HG03565 (cell line): ENCODE measurements at regions not wholly inside any gene's neighbourhood (a gene's known extent, or its start where the extent isn't known, plus 50 kb on each side); places are given as distances from the start of the nearest gene placed in this dataset.
"Not testable (repeated sequence)": the region's sequence is repeated elsewhere in the genome, so short reads cannot be mapped to it uniquely, and the experiment has no call there.

Experiments
- ATAC-seq: cut with Tn5 transposase; IDR thresholded peaks from one replicate; pipeline ENCODE4 v1.9.1; 2021; ENCODE audit warnings: mild to moderate bottlenecking, moderate library complexity; ENCODE audit not compliant: unreplicated experiment

DNA sequence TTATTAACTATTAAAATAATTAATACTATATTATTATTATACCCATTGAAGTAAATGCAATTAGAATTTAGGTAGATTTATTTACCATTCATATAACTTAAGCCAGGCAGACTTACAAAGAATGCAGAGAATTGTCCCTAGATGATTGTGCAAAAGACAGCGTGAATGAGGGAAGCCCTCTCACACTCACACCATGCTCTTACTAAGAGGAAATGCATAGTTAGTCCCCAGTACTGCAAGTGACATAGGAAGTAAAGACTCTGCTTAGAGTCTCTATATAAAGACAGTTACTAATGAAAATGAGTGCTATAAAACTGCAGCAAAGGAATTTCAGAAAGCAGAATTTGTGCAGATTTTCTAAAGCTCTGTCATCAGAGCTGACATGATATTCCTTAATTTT lies 270.4 kb downstream of the ZBBX start:
- no peak for ATAC-seq

DNA sequence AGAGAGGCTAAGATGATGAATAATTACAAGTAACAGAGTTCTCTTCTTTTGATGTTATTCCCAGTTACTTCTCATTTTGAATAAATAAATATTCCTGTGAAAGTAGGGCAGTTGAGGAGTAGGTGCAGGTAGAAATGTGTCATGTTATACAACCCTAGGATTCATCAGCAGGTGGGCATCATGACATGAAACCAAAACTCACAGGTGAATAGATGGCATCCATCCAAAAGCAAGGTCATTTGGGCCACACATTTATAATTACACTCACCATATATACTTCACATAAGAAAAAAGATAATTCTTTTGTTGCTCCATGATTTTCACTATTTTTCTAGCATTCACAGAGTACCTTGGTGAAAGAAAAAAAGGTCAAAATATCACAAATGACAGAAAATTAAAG lies 273.6 kb downstream of the ZBBX start:
- no peak for ATAC-seq

GRCh38 chr3:167102071-167102470 lies 278.0 kb downstream of the ZBBX start:
- ATAC-seq, result no peak

DNA sequence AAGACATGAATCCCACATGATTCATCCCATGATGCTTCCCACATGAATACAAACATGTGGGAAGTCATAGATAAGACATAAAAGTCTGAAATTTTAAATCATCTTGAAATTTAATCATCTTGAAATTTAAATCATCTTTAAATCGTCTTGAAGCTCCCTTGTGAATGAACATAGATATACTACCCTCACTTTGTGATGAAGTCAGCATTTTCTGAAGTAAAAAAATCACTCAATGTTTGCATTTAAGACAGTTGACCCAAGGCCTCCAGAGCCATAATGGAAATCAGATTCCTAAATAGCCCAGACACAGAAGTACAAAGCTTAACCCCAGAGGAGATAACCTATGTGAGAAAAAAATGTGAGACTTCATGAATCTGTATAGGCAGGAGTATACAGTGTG lies 279.4 kb downstream of the ZBBX start:
- no peak for ATAC-seq

DNA sequence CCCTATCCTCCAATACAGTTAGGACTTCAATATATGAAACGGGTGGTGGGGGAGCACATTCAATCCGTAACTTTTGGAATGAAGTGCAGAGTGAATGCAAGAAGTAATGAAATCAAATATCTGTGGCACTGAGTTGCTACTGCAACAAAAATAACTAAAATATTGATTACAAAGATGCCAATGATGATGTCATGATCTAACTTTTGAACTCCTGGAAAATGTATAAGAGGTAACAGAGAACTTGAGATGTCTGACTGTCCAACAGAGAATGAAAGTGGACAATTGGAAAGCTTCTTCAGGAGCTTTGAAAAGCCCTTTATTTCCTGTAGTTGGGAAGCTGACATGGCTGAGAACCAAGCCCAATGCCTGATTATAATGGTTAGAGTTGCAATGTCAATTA lies 279.9 kb downstream of the ZBBX start:
- ATAC-seq, result no peak

DNA sequence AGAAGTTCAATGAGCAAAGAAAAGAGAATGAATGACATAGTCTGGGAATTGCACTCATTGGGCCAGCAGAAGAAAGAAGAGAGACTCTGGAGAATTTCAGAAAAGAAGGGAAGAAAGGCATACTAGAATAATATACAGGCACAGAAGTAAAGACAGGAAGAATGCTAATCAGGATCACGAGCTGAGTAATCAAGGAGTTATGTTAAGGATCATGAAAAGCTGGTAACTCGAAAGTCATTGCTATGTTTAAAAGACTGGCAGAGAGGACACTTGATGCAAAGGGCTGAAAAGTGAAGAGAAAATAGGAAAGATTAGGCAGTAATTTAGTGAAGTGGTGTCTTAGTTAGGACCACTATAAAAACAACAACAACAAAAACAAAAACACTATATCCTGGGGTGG lies 284.1 kb downstream of the ZBBX start:
- ATAC-seq, result no peak

GRCh38 chr3:167094632-167095031 lies 285.5 kb downstream of the ZBBX start:
- ATAC-seq, result no peak

GRCh38 chr3:167091226-167091625 lies 288.9 kb downstream of the ZBBX start:
- ATAC-seq, result no peak

DNA sequence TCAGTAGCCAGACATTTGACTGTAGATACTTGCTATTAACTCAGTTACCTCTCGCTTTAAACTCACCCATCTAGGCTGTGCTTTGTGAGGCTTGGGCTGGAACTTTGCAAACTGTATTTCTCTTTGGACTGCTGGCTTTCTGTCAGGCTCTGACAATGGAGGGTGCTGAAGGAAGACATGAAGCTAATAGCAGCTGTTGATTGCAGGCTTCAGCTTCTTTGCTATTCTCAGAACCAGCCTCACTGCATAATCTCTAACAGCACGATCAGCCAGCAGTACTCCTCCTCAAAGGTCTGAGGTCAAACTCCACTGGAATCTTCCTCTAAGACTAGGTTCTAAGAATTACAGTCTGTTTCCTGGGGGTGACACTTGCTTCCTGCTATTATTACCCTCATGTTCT lies 295.6 kb downstream of the ZBBX start:
- no peak for ATAC-seq

- ATAC-seq, result no peak
Observed at GRCh38 chr3:167078070-167078622, 302.0 kb downstream of the ZBBX start.

- no peak for ATAC-seq
Observed at GRCh38 chr3:167067787-167068161, 312.3 kb downstream of the ZBBX start.

DNA sequence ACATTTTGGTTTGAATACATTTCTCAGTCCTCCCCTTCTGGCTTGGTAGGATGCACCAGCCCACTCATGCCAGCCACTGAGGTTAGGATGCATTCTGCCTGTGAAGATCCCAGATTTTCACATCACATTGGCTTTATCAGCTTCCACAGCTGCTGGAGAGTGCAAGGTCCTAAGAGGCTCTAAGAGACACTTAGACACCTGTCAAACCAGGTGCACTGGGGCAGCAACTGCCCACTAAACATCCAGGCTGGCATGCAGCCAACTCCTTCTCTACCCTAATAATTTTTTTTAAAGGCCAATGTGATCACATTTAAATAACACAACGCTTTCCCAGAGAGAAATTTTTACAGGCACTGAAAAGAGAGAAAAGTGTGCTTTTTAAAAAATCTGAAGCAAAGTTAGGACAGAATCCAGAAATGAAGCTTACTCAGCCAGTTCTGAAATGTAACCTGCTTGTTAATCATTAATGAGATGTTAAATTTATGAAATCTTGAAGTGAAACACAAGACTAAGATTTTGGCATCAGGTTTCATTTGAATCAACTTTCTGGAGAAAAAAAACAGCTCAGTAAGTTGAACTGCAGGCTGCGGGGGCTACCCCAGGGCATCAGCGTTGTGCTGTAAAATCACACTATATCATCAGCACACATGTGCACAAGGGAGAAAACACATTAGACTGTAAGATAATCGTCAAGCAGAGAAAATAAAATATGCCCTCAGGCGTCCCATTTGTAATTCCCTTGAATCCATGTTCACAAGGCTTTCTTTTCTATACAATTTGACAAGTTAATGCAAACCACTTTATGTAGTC lies 312.9 kb downstream of the ZBBX start:
- no peak for ATAC-seq

DNA sequence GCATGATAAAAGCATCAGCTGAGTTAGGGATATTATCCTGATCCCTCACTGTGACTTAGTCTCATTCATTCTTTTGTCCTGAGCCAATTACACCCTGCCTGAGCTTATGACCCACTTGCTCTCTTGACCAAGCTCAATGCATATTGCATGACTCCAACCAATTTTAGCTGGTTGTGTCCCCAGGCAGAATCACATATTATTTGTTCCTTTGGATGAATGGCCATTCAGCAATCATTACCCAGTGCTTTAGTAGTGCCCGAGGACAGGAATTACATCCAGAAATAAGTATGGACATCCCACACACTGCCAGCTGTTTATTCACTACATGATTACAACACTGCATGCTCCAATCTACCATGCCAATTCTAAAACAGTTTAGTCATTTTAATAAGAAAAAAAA lies 322.5 kb downstream of the ZBBX start:
- no peak for ATAC-seq

DNA sequence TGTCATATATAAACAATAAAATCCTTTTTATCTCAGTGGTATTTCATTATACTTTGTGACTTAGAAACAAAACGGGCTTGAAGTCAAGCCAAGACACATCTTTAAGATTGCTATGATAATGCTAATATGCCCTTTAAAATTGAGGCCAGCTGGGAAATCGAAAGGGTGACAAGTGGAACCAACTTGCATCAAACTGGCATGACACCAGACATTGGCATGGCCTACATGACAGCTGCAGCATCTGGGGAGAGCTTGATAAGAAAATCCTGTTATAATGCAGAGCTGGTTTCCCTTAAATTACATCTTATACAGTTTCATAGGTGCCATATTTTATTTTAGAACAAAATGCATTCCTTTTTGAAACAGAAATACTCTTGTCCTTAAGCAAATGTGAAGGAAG lies 325.2 kb downstream of the ZBBX start:
- ATAC-seq, result no peak

DNA sequence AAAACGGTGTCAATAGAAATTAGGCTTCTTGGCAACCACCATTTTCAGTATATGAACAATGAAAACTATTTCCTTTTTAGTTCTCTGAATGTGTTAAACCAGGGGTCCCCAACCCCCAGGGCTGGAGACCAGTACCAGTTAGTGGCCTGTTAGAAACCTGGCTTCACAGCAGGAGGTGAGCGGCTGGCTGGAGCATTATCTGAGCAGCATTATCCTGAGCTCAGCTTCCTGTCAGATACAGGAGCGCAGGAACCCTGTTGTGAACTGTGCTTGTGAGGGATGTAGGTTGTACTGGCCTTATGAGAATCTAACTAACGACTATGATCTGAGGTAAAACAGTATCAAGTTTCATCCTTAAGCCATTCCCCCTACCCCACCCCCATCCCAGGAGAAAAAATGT lies 328.7 kb downstream of the ZBBX start:
- no peak for ATAC-seq

GRCh38 chr3:167033866-167034265 lies 346.2 kb downstream of the ZBBX start:
- ATAC-seq, result no peak

DNA sequence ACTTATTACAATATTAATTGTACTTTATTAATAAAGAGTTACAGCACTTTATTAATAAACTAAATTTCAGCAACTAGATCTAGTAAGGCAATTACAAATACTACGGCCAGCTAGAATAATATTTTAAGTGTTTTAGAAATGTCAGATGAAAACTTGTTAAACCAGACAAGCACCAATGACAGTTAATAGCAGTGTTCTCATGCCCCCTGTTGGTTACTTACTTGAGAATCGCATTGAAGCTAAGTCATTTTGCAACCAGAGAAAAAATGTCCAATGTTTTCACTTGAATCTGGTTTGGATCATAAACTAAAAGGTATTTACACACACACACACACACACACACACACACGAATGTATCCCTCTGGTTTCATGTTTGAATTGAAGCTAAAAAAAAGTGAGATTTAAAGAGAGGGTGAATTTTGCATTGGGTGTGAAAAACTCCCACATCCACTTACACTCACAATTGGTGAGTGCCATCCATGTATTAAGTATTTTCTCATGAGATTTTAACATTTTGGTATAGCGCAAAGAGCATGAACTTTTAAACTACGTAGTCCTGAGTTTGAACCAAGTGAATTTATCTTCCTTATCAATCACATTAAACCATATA lies 347.7 kb downstream of the ZBBX start:
- ATAC-seq, result peak; percentile 42

DNA sequence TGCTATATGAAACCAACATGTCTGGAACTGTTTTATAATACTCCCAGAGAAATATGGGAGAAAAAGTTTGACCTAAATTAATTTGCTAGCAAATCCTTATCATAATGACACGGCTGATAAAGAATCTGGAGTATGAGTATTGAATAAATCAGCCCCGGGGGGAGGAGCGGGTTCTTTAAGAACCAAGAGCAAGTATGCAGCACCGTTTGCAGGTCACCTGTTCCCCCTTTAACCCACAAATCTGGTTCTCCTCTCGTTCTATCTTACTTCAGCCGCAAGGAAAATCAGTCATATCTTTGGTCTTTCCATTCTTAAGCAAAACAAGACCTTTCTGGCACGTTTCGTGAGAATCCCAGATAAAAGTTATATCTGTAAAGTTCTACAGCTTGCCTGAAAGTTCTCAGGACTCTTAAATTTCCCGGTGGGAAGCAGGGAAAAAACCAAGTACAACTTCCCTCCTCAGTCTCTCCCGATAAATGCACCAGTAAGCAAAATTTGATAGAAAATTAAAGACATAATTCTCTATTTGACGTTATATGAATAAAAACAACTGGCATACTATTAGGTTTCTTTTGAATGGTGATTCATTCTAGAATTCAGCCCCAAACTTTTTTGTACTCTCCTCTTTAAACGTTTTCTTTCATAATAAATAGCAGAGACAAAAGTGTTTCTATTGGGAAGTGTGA lies 348.6 kb downstream of the ZBBX start:
- no peak for ATAC-seq

DNA sequence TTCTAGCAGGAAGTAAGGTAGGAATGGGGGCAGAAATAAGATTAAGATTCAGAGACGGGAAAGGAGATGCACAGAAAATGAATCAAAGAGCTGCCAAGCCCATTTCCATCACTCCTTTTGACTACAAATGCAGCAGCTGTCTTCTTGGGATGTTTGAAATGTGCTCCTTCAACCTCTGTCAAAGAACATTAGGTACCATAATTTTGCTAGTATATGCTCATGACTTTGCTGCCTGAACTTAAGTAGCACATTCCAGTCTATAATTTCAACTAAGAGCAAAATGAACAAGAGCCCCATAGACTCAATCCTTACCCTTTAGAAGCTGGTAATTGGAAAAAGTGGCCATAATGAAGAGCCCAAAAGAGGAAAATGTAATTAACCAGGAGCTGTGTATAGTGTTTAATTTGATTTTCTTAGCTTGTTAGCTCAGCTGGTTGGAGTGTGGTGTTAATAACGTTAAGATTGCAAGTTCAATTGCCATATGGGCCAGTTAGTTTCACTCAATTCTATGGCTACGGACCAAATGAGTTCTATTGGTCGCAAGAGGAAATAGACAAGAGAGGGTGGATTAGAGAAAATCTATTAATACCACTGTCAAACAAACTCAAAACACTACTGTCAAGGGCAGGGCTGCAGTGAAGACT lies 349.9 kb downstream of the ZBBX start:
- ATAC-seq, result no peak

GRCh38 chr3:167019503-167019902 lies 360.6 kb downstream of the ZBBX start:
- not testable (repeated sequence) for ATAC-seq

DNA sequence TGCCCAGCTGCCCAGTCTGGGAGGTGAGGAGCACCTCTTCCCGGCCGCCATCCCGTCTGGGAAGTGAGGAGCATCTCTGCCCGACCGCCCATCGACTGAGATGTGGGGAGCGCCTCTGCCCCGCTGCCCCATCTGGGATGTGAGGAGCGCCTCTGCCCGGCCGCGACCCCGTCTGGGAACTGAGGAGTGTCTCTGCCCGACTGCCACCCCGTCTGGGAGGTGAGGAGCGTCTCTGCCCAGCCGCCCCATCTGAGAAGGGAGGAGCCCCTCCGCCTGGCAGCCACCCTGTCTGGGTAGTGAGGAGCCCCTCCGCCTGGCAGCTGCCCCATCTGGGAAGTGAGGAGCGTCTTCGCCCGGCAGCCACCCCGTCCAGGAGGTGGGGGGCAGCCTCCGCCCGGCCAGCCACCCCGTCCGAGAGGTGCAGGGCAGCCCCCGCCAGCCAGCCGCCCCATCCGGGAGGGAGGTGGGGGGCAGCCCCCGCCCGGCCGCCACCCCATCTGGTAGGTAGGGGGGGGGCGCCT lies 361.4 kb downstream of the ZBBX start:
- ATAC-seq, result not testable (repeated sequence)
